PC-9 (cell line): ENCODE measurements at regions not wholly inside any gene's neighbourhood (a gene's known extent, or its start where the extent isn't known, plus 50 kb on each side); places are given as distances from the start of the nearest gene placed in this dataset.

Experiments
- EZH2 ChIP-seq: fragments of 200-600 bp; sonication (generic); IDR thresholded peaks from 2 replicates; pipeline ENCODE4 v1.8.0; 2017; ENCODE audit warnings: antibody characterized with exemption, low read depth
- TF ChIP-seq, protein P1 (sequence below): fragments of 200-600 bp; sonication (generic); conservative IDR thresholded peaks from 2 replicates; pipeline ENCODE4 v1.6.1; 2017; ENCODE audit warnings: mixed run types, antibody characterized with exemption, mild to moderate bottlenecking, moderate library complexity

DNA sequence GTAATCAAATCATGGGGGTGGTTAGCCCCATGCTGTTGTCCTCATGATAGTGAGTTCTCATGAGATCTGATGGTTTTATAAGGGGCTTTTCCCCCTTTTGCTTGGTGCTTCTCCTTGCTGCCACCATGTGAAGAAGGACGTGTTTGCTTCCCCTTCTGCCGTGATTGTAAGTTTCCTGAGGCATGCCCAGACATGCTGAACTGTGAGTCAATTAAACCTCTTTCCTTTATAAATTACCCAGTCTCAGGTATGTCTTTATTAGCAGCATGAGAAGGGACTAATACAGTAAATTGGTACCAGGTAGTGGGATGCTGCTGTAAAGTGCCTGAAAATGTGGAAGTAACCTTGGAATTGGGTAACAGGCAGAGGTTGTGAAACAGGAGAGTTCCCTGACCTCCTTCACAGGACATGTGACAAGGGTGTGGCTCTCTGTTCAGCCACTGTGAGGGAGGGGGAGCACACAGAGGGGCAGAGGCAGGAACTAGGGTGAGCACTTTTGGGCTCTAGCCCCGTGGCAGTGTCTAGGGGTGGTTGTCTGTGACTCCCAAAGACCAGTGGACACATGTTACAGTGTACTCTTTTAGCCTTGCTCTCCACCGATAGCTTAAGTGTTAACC lies 105.3 kb downstream of the BACH1 start:
- TF ChIP-seq, protein P1, sequence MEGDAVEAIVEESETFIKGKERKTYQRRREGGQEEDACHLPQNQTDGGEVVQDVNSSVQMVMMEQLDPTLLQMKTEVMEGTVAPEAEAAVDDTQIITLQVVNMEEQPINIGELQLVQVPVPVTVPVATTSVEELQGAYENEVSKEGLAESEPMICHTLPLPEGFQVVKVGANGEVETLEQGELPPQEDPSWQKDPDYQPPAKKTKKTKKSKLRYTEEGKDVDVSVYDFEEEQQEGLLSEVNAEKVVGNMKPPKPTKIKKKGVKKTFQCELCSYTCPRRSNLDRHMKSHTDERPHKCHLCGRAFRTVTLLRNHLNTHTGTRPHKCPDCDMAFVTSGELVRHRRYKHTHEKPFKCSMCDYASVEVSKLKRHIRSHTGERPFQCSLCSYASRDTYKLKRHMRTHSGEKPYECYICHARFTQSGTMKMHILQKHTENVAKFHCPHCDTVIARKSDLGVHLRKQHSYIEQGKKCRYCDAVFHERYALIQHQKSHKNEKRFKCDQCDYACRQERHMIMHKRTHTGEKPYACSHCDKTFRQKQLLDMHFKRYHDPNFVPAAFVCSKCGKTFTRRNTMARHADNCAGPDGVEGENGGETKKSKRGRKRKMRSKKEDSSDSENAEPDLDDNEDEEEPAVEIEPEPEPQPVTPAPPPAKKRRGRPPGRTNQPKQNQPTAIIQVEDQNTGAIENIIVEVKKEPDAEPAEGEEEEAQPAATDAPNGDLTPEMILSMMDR, result no peak
- no peak for TF ChIP-seq EZH2
